Activated CD8-positive, alpha-beta memory T cell treated with anti-CD3 and anti-CD28 coated beads, Interleukin-2, amount 50 U/mL, for 4 hours (primary cell): ENCODE measurements at regions not wholly inside any gene's neighbourhood (a gene's known extent, or its start where the extent isn't known, plus 50 kb on each side); places are given as distances from the start of the nearest gene placed in this dataset.

ENCODE experiments used
- DNase-seq: peaks from one replicate; pipeline ENCODE4 v3.0.0-alpha.2; 2020

- DNase-seq: no peak
Observed at GRCh38 chr14:103207388-103208072, 84.3 kb downstream of the TNFAIP2 start.

GRCh38 chr14:103209054-103209453, 85.8 kb downstream of the TNFAIP2 start:
- no peak for DNase-seq

- no peak for DNase-seq
Observed at GRCh38 chr14:103209506-103209905, 86.2 kb downstream of the TNFAIP2 start.

GRCh38 chr14:103213331-103213730, 90.1 kb downstream of the TNFAIP2 start:
- DNase-seq: no peak

GRCh38 chr14:103214461-103214958, 91.2 kb downstream of the TNFAIP2 start:
- DNase-seq: no peak

- no peak for DNase-seq
Observed at GRCh38 chr14:103216399-103216798, 93.1 kb downstream of the TNFAIP2 start.

- DNase-seq: no peak
Observed at GRCh38 chr14:103216857-103217256, 93.6 kb downstream of the TNFAIP2 start.

- no peak for DNase-seq
Observed at GRCh38 chr14:103217538-103217937, 94.3 kb downstream of the TNFAIP2 start.

GRCh38 chr14:103220134-103220981, 97.1 kb downstream of the TNFAIP2 start:
- DNase-seq: no peak

- DNase-seq: no peak
Observed at GRCh38 chr14:103220982-103221641, 97.9 kb downstream of the TNFAIP2 start.

- no peak for DNase-seq
Observed at GRCh38 chr14:103221781-103222358, 98.6 kb downstream of the TNFAIP2 start.

GRCh38 chr14:103223818-103224352, 100.6 kb downstream of the TNFAIP2 start:
- no peak for DNase-seq

- DNase-seq: no peak
Observed at GRCh38 chr14:103225062-103225461, 101.8 kb downstream of the TNFAIP2 start.

GRCh38 chr14:103225476-103225875, 102.2 kb downstream of the TNFAIP2 start:
- no peak for DNase-seq

- no peak for DNase-seq
Observed at GRCh38 chr14:103227094-103227768, 104.0 kb downstream of the TNFAIP2 start.

GRCh38 chr14:103228076-103228806, 105.0 kb downstream of the TNFAIP2 start:
- no peak for DNase-seq

- no peak for DNase-seq
Observed at GRCh38 chr14:103228866-103229265, 105.2 kb upstream of the EIF5 start.

GRCh38 chr14:103230021-103230420, 104.0 kb upstream of the EIF5 start:
- no peak for DNase-seq

GRCh38 chr14:103230658-103231334, 103.2 kb upstream of the EIF5 start:
- DNase-seq: no peak

GRCh38 chr14:103231376-103232019, 102.5 kb upstream of the EIF5 start:
- DNase-seq: no peak
